Keratinocyte (primary cell): ENCODE measurements at regions not wholly inside any gene's neighbourhood (a gene's known extent, or its start where the extent isn't known, plus 50 kb on each side); places are given as distances from the start of the nearest gene placed in this dataset.
"Not testable (repeated sequence)": the region's sequence is repeated elsewhere in the genome, so short reads cannot be mapped to it uniquely, and the experiment has no call there.

Experiments used
- DNase-seq: peaks from one replicate; pipeline ENCODE4 v3.0.0-alpha.2; 2011; ENCODE audit warnings: low read depth, missing footprints, low spot score
- FAIRE-seq: peaks from 2 replicates; lab custom pipeline; 2011; peaks lifted over from hg19 to GRCh38; lab: Jason Lieb, UNC
- H2AFZ ChIP-seq: 2 replicates; pipeline ENCODE4 v1.6.0; 2012; ENCODE audit warnings: low read length, control low read depth, inconsistent platforms; ENCODE audit not compliant: control insufficient read depth
- H3K27ac ChIP-seq: 2 replicates; pipeline ENCODE4 v1.5.1; 2011; ENCODE audit warnings: low read length; ENCODE audit not compliant: control insufficient read depth, insufficient read depth
- H3K27me3 ChIP-seq: 3 replicates; pipeline ENCODE4 v1.6.0; 2011; ENCODE audit warnings: low read length; ENCODE audit not compliant: control insufficient read depth, insufficient read depth; ENCODE audit errors: extremely low read depth
- H3K36me3 ChIP-seq, 2 experiments: 2 replicates in 1 of 2; 3 replicates in 1 of 2; pipeline ENCODE4 v1.5.1; 2011; ENCODE audit warnings: low read length in 2 of 2, mild to moderate bottlenecking in 1 of 2; ENCODE audit not compliant: control insufficient read depth in 2 of 2, insufficient read depth in 2 of 2; ENCODE audit errors: extremely low read depth in 1 of 2
- H3K4me1 ChIP-seq: 3 replicates; pipeline ENCODE4 v1.5.1; 2011; ENCODE audit warnings: low read length; ENCODE audit not compliant: control insufficient read depth, insufficient read depth; ENCODE audit errors: extremely low read depth
- H3K4me2 ChIP-seq: 3 replicates; pipeline ENCODE4 v1.6.0; 2011; ENCODE audit warnings: low read depth, low read length; ENCODE audit not compliant: control insufficient read depth, insufficient read depth; ENCODE audit errors: extremely low read depth
- H3K4me3 ChIP-seq, 3 experiments: fragments of 200-600 bp in 1 of 3; sonication (generic) in 1 of 3; 2 replicates in 2 of 3; 3 replicates in 1 of 3; pipeline ENCODE4 v1.5.1; 2011 to 2016; ENCODE audit warnings: low read length in 3 of 3, mild to moderate bottlenecking in 3 of 3, control low read depth in 2 of 3, inconsistent platforms in 1 of 3, low read depth in 1 of 3, mixed read lengths in 1 of 3, mixed run types in 1 of 3, moderate library complexity in 1 of 3; ENCODE audit not compliant: control insufficient read depth in 2 of 3, insufficient read depth in 2 of 3; ENCODE audit errors: extremely low read depth in 1 of 3
- H3K79me2 ChIP-seq: 2 replicates; pipeline ENCODE4 v1.6.0; 2012; ENCODE audit warnings: low read length; ENCODE audit not compliant: control insufficient read depth, insufficient read depth
- H3K9ac ChIP-seq: 3 replicates; pipeline ENCODE4 v1.6.0; 2011; ENCODE audit warnings: low read length; ENCODE audit not compliant: control insufficient read depth, insufficient read depth; ENCODE audit errors: extremely low read depth
- H3K9me1 ChIP-seq: 3 replicates; pipeline ENCODE4 v1.6.0; 2011; ENCODE audit warnings: low read length; ENCODE audit not compliant: control insufficient read depth, insufficient read depth; ENCODE audit errors: extremely low read depth
- H3K9me3 ChIP-seq: 2 replicates; pipeline ENCODE4 v1.5.1; 2012; ENCODE audit warnings: low read depth, low read length; ENCODE audit not compliant: control insufficient read depth
- H4K20me1 ChIP-seq: 3 replicates; pipeline ENCODE4 v1.6.0; 2011; ENCODE audit warnings: low read length; ENCODE audit not compliant: control insufficient read depth, insufficient read depth; ENCODE audit errors: extremely low read depth
- CTCF ChIP-seq, 3 experiments: IDR thresholded peaks in 1 of 3; conservative IDR thresholded peaks in 1 of 3; optimal IDR thresholded peaks in 1 of 3; 2 replicates in 2 of 3; 3 replicates in 1 of 3; pipeline versions ENCODE3 to v1.5.1; 2011; ENCODE audit warnings: low read length in 3 of 3, mild to moderate bottlenecking in 3 of 3, moderate library complexity in 2 of 3, control low read depth in 1 of 3, inconsistent platforms in 1 of 3; ENCODE audit not compliant: insufficient read depth in 2 of 3; ENCODE audit errors: extremely low read depth in 1 of 3
- EZH2 ChIP-seq: IDR thresholded peaks from one replicate; pipeline ENCODE4 v1.6.1; 2012; ENCODE audit warnings: inconsistent platforms, mild to moderate bottlenecking, low read length, moderate library complexity
- dilution Hi-C: fragments of 300-500 bp; cut with MboI; formaldehyde crosslinking; loops from one replicate; pipeline ENCODE4 v1.7.0; 2020; ENCODE audit warnings: low sequenced_read_pairs; ENCODE audit not compliant: extremely low pct_ligation_motif_present

- no peak overlapping the region for H3K27ac ChIP-seq
- H3K36me3 ChIP-seq, result no peaks in the 10 kb centered on the region
- dilution Hi-C loops, result no loop called here
Observed at GRCh38 chr7:51543801-51544553, 227.4 kb upstream of the COBL start.

GRCh38 chr7:51540906-51541305 lies 224.3 kb upstream of the COBL start:
- H3K4me3 ChIP-seq, FAIRE-seq, H3K9me3 ChIP-seq, H3K4me1 ChIP-seq, H4K20me1 ChIP-seq, H3K4me2 ChIP-seq, DNase-seq, dilution Hi-C loops, H3K36me3 ChIP-seq, H3K9me1 ChIP-seq, H3K9ac ChIP-seq, H3K79me2 ChIP-seq, H3K27me3 ChIP-seq, H3K27ac ChIP-seq, H2AFZ ChIP-seq: not testable (repeated sequence)

More at GRCh38 chr7:51543801-51544553, 227.4 kb upstream of the COBL start:
- no peak overlapping the region for H2AFZ ChIP-seq
- no peaks in the 10 kb centered on the region for H3K79me2 ChIP-seq
- no peak for FAIRE-seq
- H3K9me1 ChIP-seq, result no peaks in the 10 kb centered on the region
- no peak overlapping the region for H3K9ac ChIP-seq
- H3K4me3 ChIP-seq, result no peak overlapping the region
- no peak for DNase-seq
- H3K9me3 ChIP-seq, result no peaks in the 10 kb centered on the region
- H3K4me2 ChIP-seq, result no peak overlapping the region
- TF ChIP-seq EZH2 (no peak), CTCF (optimal IDR thresholded peaks at IDR 0.05 in 1 of 3, IDR thresholded peaks at IDR 0.05 in 1 of 3, conservative IDR thresholded peaks at IDR 0.05 in 1 of 3; ENCODE audit: extremely low read depth in 1 of 3, insufficient read depth in 2 of 3, low read length in 3 of 3) (no peak)
- H3K27me3 ChIP-seq, result no peaks in the 10 kb centered on the region
- H4K20me1 ChIP-seq, result no peaks in the 10 kb centered on the region
- H3K4me1 ChIP-seq, result no peaks in the 10 kb centered on the region

- no peak for FAIRE-seq
- no peaks in the 10 kb centered on the region for H3K36me3 ChIP-seq
- TF ChIP-seq CTCF (optimal IDR thresholded peaks at IDR 0.05 in 1 of 3, IDR thresholded peaks at IDR 0.05 in 1 of 3, conservative IDR thresholded peaks at IDR 0.05 in 1 of 3; ENCODE audit: extremely low read depth in 1 of 3, insufficient read depth in 2 of 3, low read length in 3 of 3) (no peak), EZH2 (no peak)
- H3K4me1 ChIP-seq, result no peaks in the 10 kb centered on the region
- dilution Hi-C loops, result no loop called here
- H3K4me2 ChIP-seq, result no peak overlapping the region
- H2AFZ ChIP-seq, result no peak overlapping the region
- no peaks in the 10 kb centered on the region for H4K20me1 ChIP-seq
- H3K27ac ChIP-seq, result no peak overlapping the region
- H3K9ac ChIP-seq, result no peak overlapping the region
- no peak for DNase-seq
- H3K27me3 ChIP-seq, result no peaks in the 10 kb centered on the region
- no peaks in the 10 kb centered on the region for H3K9me1 ChIP-seq
- H3K4me3 ChIP-seq, result no peak overlapping the region
- H3K79me2 ChIP-seq, result no peaks in the 10 kb centered on the region
- no peaks in the 10 kb centered on the region for H3K9me3 ChIP-seq
Observed at GRCh38 chr7:51539840-51540239, 223.2 kb upstream of the COBL start.
